Chondrocyte (in vitro differentiated cells): ENCODE measurements at regions not wholly inside any gene's neighbourhood (a gene's known extent, or its start where the extent isn't known, plus 50 kb on each side); places are given as distances from the start of the nearest gene placed in this dataset.
"Not testable (repeated sequence)": the region's sequence is repeated elsewhere in the genome, so short reads cannot be mapped to it uniquely, and the experiment has no call there.

Source experiments
- DNase-seq: peaks from one replicate; pipeline ENCODE4 v3.0.0; 2021; ENCODE audit warnings: mixed read lengths, low spot score
- H3K27ac Mint-ChIP-seq: one replicate; pipeline ENCODE4 v1.8.0; 2021; ENCODE audit warnings: mild to moderate bottlenecking, moderate library complexity, mixed read lengths; ENCODE audit not compliant: unreplicated experiment
- H3K27me3 Mint-ChIP-seq: 2 replicates; pipeline ENCODE4 v1.8.0; 2021; ENCODE audit warnings: low read depth, mixed read lengths
- H3K36me3 Mint-ChIP-seq: 2 replicates; pipeline ENCODE4 v1.8.0; 2021; ENCODE audit warnings: low read depth, mixed read lengths
- H3K4me1 Mint-ChIP-seq: 2 replicates; pipeline ENCODE4 v1.8.0; 2021; ENCODE audit warnings: low read depth, mild to moderate bottlenecking, mixed read lengths
- H3K4me3 Mint-ChIP-seq: one replicate; pipeline ENCODE4 v1.8.0; 2021; ENCODE audit warnings: mild to moderate bottlenecking, moderate library complexity, mixed read lengths; ENCODE audit not compliant: unreplicated experiment
- H3K9me3 Mint-ChIP-seq: 2 replicates; pipeline ENCODE4 v1.8.0; 2021; ENCODE audit warnings: low read depth, mixed read lengths
- TF ChIP-seq, protein P1 (sequence below): fragments of 200-600 bp; sonication (generic); IDR thresholded peaks from 2 replicates; pipeline ENCODE4 v1.5.0; 2021; ENCODE audit warnings: antibody characterized with exemption, mild to moderate bottlenecking, moderate library complexity

DNA sequence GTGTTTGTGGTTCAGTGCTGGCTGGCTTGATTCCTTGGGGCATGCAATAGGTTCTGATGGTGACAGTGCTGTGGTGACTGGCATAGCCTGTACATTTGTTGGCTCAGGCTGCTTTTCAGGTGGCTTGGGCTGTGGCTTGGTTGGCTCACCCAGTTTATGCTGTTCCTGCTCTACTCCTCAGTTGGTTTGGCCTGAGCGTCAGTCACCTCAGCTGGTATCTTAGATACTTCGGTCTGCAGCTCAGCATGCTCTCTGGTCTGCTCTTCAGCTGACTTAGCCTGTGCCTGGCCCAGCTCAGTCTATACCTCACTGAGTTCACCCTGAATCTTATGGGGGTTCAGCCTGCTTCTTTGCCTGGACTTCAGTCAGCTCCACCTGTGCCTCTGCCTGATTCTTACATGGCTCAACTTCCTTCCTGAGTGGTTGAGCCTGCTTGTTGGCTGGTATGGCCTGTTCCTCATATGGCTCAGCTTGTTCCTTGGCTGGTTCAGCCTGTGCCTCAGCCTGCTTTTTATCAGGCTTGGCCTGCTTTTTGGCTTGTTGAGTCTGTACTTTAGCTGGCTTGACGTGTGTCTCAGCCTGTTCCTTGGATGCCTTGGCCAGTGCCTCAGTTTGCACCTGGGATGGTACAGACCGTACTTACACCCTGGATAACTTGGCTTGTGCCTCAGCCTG is 170.6 kb downstream of the MSN start:
- no peaks in the 10 kb centered on the region for H3K27me3 Mint-ChIP-seq
- H3K4me1 Mint-ChIP-seq = no peaks in the 10 kb centered on the region
- no peak overlapping the region for H3K4me3 Mint-ChIP-seq
- H3K9me3 Mint-ChIP-seq = peaks cover 32% of the 10 kb centered on the region
- H3K36me3 Mint-ChIP-seq = no peaks in the 10 kb centered on the region
- DNase-seq = no peak
- TF ChIP-seq, protein P1, sequence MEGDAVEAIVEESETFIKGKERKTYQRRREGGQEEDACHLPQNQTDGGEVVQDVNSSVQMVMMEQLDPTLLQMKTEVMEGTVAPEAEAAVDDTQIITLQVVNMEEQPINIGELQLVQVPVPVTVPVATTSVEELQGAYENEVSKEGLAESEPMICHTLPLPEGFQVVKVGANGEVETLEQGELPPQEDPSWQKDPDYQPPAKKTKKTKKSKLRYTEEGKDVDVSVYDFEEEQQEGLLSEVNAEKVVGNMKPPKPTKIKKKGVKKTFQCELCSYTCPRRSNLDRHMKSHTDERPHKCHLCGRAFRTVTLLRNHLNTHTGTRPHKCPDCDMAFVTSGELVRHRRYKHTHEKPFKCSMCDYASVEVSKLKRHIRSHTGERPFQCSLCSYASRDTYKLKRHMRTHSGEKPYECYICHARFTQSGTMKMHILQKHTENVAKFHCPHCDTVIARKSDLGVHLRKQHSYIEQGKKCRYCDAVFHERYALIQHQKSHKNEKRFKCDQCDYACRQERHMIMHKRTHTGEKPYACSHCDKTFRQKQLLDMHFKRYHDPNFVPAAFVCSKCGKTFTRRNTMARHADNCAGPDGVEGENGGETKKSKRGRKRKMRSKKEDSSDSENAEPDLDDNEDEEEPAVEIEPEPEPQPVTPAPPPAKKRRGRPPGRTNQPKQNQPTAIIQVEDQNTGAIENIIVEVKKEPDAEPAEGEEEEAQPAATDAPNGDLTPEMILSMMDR = no peak
- no peak overlapping the region for H3K27ac Mint-ChIP-seq

DNA sequence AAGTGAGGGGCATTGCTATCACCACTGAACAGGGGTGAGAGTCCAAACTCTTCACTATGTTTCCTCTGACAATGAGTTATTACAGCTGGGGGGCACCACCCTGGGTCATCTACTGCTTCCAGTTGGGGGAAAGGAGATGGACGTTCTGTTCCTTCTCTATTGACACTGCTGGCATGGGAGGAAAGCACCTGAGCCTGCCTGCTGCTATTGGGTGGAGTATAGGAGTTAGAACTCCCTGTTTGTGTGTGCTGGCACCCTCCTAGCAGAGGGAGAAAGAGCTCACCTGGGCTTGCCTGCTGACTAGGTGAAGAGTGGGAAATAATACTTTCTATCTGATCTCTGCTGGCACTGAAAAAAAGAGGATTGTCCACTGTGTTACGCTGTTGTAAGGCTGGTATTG is 163.8 kb downstream of the MSN start:
- DNase-seq = no peak
- Mint-ChIP-seq H3K4me1 (no peaks in the 10 kb centered on the region), H3K36me3 (no peaks in the 10 kb centered on the region), H3K9me3 (peaks cover 16% of the 10 kb centered on the region), H3K4me3 (no peak overlapping the region), H3K27ac (no peak overlapping the region), H3K27me3 (peaks cover 2% of the 10 kb centered on the region)
- TF ChIP-seq, protein P1 = no peak

DNA sequence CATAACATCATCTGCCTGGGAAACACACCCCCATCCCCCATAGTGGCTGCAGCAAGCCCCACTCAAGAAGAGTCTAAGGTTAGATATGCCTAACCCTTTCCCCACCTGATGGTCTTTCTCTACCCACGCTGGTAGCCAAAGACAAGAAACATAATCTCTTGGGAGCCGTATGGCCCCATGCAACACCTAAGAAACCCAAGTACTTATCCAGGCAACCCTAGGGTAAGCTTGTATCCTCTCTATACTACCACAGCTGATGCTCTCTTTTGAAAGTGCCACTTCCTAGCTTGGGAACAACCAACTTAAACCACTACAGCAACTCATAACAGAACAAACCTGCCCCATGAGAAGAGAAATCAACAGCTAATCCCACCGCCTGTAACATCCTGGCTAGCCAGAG is 161.1 kb downstream of the MSN start:
- H3K27me3 Mint-ChIP-seq = peaks cover 2% of the 10 kb centered on the region
- no peak for DNase-seq
- peaks cover 15% of the 10 kb centered on the region for H3K9me3 Mint-ChIP-seq
- TF ChIP-seq, protein P1 = no peak
- no peaks in the 10 kb centered on the region for H3K4me1 Mint-ChIP-seq
- H3K36me3 Mint-ChIP-seq = no peaks in the 10 kb centered on the region
- H3K4me3 Mint-ChIP-seq = no peak overlapping the region
- H3K27ac Mint-ChIP-seq = no peak overlapping the region

DNA sequence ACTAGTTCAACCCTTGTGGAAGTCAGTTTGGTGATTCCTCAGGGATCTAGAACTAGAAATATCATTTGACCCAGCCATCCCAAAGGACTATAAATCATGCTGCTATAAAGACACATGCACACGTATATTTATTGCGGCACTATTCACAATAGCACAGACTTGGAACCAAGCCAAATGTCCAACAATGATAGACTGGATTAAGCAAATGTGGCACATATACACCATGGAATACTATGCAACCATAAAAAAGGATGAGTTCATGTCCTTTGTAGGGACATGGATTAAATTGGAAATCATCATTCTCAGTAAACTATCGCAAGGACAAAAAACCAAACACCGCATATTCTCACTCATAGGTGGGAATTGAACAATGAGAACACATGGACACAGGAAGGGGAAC is 157.8 kb downstream of the MSN start:
- not testable (repeated sequence) for H3K4me1 Mint-ChIP-seq

DNA sequence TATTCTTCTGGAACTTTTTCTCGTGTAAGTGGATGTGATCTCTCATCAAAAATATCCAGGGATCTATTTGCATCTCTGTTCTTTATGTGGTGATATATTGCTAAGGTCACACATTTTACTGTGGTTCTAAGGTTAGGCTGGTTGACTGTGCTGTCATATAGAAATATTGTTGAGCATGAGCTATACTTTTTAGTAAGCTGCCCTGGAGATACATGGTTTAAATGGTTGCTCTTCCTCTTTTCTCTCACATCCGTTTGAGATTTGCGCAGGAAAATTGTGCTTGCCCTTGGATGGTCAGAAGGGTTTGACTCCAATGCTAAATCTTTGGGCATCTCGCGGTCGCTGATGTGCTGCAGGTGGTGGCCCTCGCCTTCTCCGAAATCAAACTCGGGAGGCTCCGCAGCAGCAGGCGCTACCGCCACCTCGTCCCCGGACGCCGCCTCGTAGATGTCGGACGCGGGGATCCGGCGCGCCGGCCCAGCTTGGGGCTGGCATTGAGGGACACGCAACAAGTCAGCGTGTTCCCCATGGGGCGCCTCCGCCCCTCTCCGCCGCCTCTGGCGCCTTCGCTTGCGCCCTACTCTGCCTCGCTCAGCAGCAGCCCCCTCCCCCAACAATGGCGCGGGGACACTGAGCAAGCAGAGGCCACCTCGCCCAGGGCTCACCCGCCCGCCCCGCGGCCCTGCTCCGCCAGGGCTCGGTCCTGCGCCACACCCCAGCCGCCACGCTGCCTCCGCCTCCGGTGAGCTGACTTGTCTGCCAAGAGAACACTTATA is 154.5 kb downstream of the MSN start:
- H3K4me1 Mint-ChIP-seq = no peaks in the 10 kb centered on the region
- H3K36me3 Mint-ChIP-seq = no peaks in the 10 kb centered on the region
- peaks cover 19% of the 10 kb centered on the region for H3K9me3 Mint-ChIP-seq
- no peaks in the 10 kb centered on the region for H3K27me3 Mint-ChIP-seq
- no peak overlapping the region for H3K4me3 Mint-ChIP-seq
- no peak overlapping the region for H3K27ac Mint-ChIP-seq
- TF ChIP-seq, protein P1 = no peak
- DNase-seq = no peak

More for the DNA sequence above, 157.8 kb downstream of the MSN start:
- not testable (repeated sequence) for DNase-seq, H3K36me3 Mint-ChIP-seq, H3K4me3 Mint-ChIP-seq, H3K27me3 Mint-ChIP-seq, H3K27ac Mint-ChIP-seq
- peaks cover 22% of the 10 kb centered on the region for H3K9me3 Mint-ChIP-seq

DNA sequence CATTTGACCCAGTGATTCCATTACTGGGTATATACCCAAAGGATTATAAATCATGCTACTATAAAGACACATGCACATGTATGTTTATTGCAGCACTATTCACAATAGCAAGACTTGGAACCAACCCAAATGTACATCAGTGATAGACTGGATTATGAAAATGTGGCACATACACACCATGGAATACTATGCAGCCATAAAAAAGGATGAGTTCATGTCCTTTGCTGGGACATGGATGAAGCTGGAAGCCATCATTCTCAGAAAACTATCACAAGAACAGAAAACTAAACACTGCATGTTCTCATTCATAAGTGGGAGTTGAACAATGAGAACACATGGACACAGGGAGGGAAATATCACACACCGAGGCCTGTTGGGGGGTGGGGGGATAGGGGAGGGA is 152.5 kb downstream of the MSN start:
- not testable (repeated sequence) for H3K4me3 Mint-ChIP-seq, H3K4me1 Mint-ChIP-seq, H3K36me3 Mint-ChIP-seq, H3K27ac Mint-ChIP-seq, H3K27me3 Mint-ChIP-seq, DNase-seq
- peaks cover 25% of the 10 kb centered on the region for H3K9me3 Mint-ChIP-seq
